ENCODE measurements at regions not wholly inside any gene's neighbourhood (a gene's known extent, or its start where the extent isn't known, plus 50 kb on each side); places are given as distances from the start of the nearest gene placed in this dataset.

- no peak for TF ChIP-seq POLR2A (IDR thresholded peaks at IDR 0.05; ENCODE audit: low read depth, low read length)
- FAIRE-seq, result no peak
- DNase-seq (ENCODE audit: insufficient read length, low spot score), result no peak
These were observed 68.2 kb upstream of the RAD23B start for GRCh38 chr9:107214915-107215314.

DNA sequence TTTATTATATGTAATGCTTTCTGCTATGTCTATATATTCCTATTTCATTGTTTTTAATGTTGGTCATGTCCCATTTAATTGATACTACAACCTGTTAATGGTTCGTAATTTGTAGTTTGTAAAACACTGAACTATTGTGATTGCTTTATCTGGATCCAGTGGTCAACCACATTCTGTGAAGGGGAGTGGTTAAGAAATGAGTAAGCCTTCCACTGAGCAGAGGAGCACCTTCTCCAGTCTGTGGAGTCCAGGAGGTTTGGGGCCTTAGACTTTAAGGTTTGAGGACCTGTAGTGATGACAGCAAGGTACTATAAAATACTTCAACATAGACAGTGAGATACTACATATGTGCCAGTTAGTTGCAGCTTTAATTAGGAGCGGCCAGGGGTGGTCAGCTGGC is 67.7 kb upstream of the RAD23B start:
- FAIRE-seq, result peak; percentile 87
- DNase-seq (ENCODE audit: insufficient read length, low spot score), result peak; percentile 54
- no peak for TF ChIP-seq POLR2A (IDR thresholded peaks at IDR 0.05; ENCODE audit: low read depth, low read length)

- TF ChIP-seq POLR2A (IDR thresholded peaks at IDR 0.05; ENCODE audit: low read depth, low read length), result no peak
- FAIRE-seq, result no peak
- no peak for DNase-seq (ENCODE audit: insufficient read length, low spot score)
These were observed 66.8 kb upstream of the RAD23B start for GRCh38 chr9:107216329-107216728.

DNA sequence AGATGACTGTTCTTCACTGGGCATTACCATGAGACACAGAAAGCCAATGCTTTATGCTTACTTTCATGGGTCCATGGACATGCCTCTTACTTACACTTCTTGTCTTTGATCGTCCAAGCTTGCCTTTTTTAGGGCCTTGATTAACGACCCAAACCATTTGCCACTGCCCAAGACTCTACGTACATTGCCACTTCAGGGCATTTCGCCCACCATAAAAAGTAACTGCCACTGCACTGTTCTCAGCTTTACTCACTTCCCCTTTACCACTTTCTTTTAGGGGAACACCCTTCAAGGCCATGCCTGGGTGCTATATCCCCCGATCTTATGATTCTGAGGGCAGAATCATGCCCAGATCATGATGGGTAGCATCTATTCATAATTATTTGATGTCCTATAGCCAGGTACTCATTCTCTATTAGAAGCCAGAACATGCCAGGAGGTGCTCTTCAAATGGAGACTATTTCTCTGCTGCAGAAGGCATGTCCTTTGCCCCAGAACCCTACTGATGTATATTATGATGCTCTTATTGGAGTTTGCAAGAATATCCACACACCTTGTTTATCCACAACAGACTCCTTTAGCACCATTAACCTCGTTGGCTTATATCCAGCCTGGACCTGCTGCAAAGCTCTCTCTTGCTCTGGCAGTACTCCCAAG is 64.1 kb upstream of the RAD23B start:
- FAIRE-seq, result no peak

GRCh38 chr9:107219486-107220077 is 63.5 kb upstream of the RAD23B start:
- TF ChIP-seq POLR2A (IDR thresholded peaks at IDR 0.05; ENCODE audit: low read depth, low read length), result no peak
- DNase-seq (ENCODE audit: insufficient read length, low spot score) (no peak), FAIRE-seq (no peak)

More for the DNA sequence above, 64.1 kb upstream of the RAD23B start:
- DNase-seq (ENCODE audit: insufficient read length, low spot score), result no peak
- TF ChIP-seq POLR2A (IDR thresholded peaks at IDR 0.05; ENCODE audit: low read depth, low read length), result no peak

- FAIRE-seq (no peak), DNase-seq (ENCODE audit: insufficient read length, low spot score) (no peak)
- no peak for TF ChIP-seq POLR2A (IDR thresholded peaks at IDR 0.05; ENCODE audit: low read depth, low read length)
These were observed 61.8 kb upstream of the RAD23B start for GRCh38 chr9:107221321-107221720.

DNA sequence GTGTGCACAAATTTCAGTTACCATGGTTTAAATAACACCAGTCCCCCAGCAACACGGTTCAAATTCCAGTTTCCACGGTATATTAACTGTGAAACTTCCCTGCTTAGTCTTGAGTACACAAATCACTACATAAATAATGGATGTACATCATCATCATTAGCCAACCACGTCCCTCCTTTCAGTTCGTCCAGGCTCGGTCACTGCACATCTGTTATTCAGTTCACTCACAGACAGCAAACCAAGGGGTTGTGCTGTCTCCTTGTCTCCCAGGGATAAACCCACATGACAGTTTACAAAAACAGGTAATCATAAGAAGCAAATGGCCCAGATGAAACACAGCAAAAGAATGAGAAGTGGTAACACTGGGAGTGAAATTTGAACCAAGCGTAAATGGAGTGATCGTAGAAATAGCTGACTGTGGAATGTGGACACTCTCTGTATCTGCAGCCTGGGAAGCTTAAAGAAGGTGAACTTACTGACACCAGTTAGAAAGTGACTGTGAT is 61.0 kb upstream of the RAD23B start:
- FAIRE-seq, result peak; percentile 97
- DNase-seq (ENCODE audit: insufficient read length, low spot score), result peak; percentile 52

GRCh38 chr9:107223381-107223780 is 59.7 kb upstream of the RAD23B start:
- DNase-seq (ENCODE audit: insufficient read length, low spot score) (no peak), FAIRE-seq (no peak)
- no peak for TF ChIP-seq POLR2A (IDR thresholded peaks at IDR 0.05; ENCODE audit: low read depth, low read length)

More for the DNA sequence above, 61.0 kb upstream of the RAD23B start:
- TF ChIP-seq POLR2A (IDR thresholded peaks at IDR 0.05; ENCODE audit: low read depth, low read length), result no peak

DNA sequence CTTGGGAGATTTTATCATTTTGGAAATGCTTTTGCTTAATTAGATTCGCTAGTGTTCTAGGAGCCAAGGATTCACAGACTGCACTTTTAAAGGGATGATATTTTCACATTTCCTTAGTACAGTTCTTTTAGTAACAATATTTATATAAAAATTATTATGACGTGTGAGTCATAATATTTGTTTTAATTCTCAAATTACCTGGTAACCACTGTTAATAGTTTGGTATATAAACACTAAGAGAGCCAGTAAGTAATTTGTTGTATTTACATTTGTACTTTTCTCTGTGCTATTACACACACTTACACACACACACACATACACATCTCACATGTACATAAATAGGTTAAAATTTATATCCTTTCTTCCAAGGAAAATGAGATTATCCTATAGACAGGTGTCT is 58.8 kb upstream of the RAD23B start:
- no peak for TF ChIP-seq POLR2A (IDR thresholded peaks at IDR 0.05; ENCODE audit: low read depth, low read length)
- FAIRE-seq, result no peak

DNA sequence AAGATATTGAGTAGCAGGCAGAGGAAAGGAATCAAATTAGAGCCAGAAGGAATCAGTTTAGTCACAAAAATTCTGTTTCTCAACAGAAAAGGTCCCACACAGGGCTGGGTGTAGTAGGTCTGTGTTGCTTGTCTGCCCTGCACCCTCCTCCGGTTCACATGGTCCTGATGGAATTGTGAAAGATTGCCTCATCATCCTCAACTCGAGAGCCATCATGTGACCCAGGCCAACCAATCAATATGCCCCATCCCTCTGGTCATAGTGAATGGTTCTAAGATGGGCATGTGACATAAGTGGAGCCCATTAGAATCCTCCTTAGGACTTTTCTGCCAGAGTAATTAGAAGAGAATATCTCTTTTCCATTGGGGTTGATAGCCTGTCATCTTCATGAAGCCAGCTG is 56.7 kb upstream of the RAD23B start:
- FAIRE-seq, result no peak
- TF ChIP-seq POLR2A (IDR thresholded peaks at IDR 0.05; ENCODE audit: low read depth, low read length), result no peak
- DNase-seq (ENCODE audit: insufficient read length, low spot score), result no peak

More for the DNA sequence above, 58.8 kb upstream of the RAD23B start:
- DNase-seq (ENCODE audit: insufficient read length, low spot score), result no peak

DNA sequence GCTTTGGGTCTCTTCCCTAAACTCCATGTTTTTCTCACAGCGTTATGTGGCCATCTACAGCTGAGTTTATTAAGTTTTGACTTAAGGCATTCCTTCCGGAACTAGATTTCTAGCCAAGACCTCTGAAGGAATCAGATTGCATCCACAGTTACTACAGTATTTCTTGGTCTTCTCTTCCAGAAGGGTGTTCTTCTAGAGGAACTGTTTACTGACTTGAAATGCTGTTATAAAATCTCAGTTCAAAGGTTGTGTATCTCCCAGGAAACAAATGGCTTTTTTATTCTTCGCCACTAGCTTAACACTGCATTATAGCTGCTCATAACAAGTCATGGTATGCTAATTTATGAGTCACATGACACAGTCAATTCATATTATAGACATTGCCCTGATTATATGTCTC is 55.3 kb upstream of the RAD23B start:
- peak; percentile 58 for FAIRE-seq
- no peak for TF ChIP-seq POLR2A (IDR thresholded peaks at IDR 0.05; ENCODE audit: low read depth, low read length)
- no peak for DNase-seq (ENCODE audit: insufficient read length, low spot score)

DNA sequence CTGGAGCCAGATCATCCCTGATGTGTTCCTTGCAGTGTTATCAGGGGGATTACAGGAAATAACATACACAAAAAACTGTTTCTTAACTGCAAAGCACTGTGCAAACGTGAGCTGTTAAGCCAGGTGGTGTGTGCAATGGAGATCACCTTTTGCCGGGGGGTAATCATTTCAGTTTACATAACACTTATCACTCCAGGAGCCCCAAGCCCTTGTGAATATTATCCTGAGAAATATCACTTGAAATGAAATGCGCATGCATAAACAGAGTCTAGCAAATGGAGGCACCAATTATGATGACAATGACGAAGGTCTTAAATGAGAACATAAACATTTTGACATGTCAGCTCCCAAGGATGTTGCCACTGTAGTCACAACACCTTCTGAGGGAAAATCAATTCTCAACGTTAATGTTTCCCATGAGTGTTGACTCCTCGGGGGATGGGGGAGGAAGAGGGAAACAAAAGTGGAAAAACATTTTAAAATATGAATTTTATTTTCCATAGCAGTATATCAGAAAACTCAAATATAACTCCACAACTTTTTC is 54.5 kb upstream of the RAD23B start:
- FAIRE-seq, result no peak
- no peak for DNase-seq (ENCODE audit: insufficient read length, low spot score)
- no peak for TF ChIP-seq POLR2A (IDR thresholded peaks at IDR 0.05; ENCODE audit: low read depth, low read length)

- no peak for FAIRE-seq
These were observed 53.8 kb upstream of the RAD23B start for GRCh38 chr9:107229241-107229741.

More at GRCh38 chr9:107229241-107229741, 53.8 kb upstream of the RAD23B start:
- no peak for TF ChIP-seq POLR2A (IDR thresholded peaks at IDR 0.05; ENCODE audit: low read depth, low read length)
- DNase-seq (ENCODE audit: insufficient read length, low spot score), result no peak
